Ammon's horn (tissue), 1 donor: ENCODE measurements at regions not wholly inside any gene's neighbourhood (a gene's known extent, or its start where the extent isn't known, plus 50 kb on each side); places are given as distances from the start of the nearest gene placed in this dataset.
"Not testable (repeated sequence)": the region's sequence is repeated elsewhere in the genome, so short reads cannot be mapped to it uniquely, and the experiment has no call there.

Experiments
- DNase-seq: peaks from one replicate; pipeline ENCODE4 v3.0.0-alpha.2; 2016; ENCODE audit warnings: low spot score

- DNase-seq: no peak
Observed at GRCh38 chr2:199558156-199558555, 100.4 kb upstream of the SATB2 start.

- DNase-seq: no peak
Observed at GRCh38 chr2:199556527-199557285, 99.0 kb upstream of the SATB2 start.

GRCh38 chr2:199554026-199554425, 96.3 kb upstream of the SATB2 start:
- DNase-seq: no peak

GRCh38 chr2:199552141-199552540, 94.4 kb upstream of the SATB2 start:
- DNase-seq: no peak

- no peak for DNase-seq
Observed at GRCh38 chr2:199543606-199544172, 86.0 kb upstream of the SATB2 start.

- no peak for DNase-seq
Observed at GRCh38 chr2:199535445-199536177, 77.9 kb upstream of the SATB2 start.

GRCh38 chr2:199533873-199534272, 76.1 kb upstream of the SATB2 start:
- not testable (repeated sequence) for DNase-seq

- DNase-seq: no peak
Observed at GRCh38 chr2:199527071-199527470, 69.3 kb upstream of the SATB2 start.

GRCh38 chr2:199524689-199525574, 67.2 kb upstream of the SATB2 start:
- DNase-seq: no peak

GRCh38 chr2:199509403-199509802, 51.7 kb upstream of the SATB2 start:
- DNase-seq: no peak
